AG10803 (cell line): ENCODE measurements at regions not wholly inside any gene's neighbourhood (a gene's known extent, or its start where the extent isn't known, plus 50 kb on each side); places are given as distances from the start of the nearest gene placed in this dataset.
A peak's percentile ranks its signal among the peaks of the same experiment; 100 is the strongest.

Experiments
- DNase-seq: peaks from one replicate; pipeline ENCODE4 v3.0.0; 2010; ENCODE audit warnings: low read depth
- H3K4me3 ChIP-seq: 2 replicates; pipeline ENCODE4 v1.5.1; 2011; ENCODE audit warnings: mild to moderate bottlenecking, low read length, control low read depth
- CTCF ChIP-seq: conservative IDR thresholded peaks from 2 replicates; pipeline ENCODE4 v1.5.1; 2011; ENCODE audit warnings: mild to moderate bottlenecking, low read length, control low read depth, inconsistent platforms

GRCh38 chr5:168020542-168021294 is 270.7 kb upstream of the WWC1 start:
- TF ChIP-seq CTCF = peak; percentile 37
- no peak for DNase-seq
- H3K4me3 ChIP-seq = no peak overlapping the region

- 0 out of 2 replicates have a peak overlapping the region, but pooled peaks have one; percentile 4 for H3K4me3 ChIP-seq
- no peak for TF ChIP-seq CTCF
- DNase-seq = no peak
These were observed 268.8 kb upstream of the WWC1 start for GRCh38 chr5:168022446-168023169.

GRCh38 chr5:168023191-168023590 is 268.3 kb upstream of the WWC1 start:
- peak; percentile 75 for DNase-seq
- TF ChIP-seq CTCF = no peak
- no peak overlapping the region for H3K4me3 ChIP-seq

GRCh38 chr5:168024306-168024705 is 267.1 kb upstream of the WWC1 start:
- H3K4me3 ChIP-seq = no peak overlapping the region
- no peak for TF ChIP-seq CTCF
- DNase-seq = no peak

- TF ChIP-seq CTCF = no peak
- DNase-seq = no peak
- no peak overlapping the region for H3K4me3 ChIP-seq
These were observed 264.4 kb upstream of the WWC1 start for GRCh38 chr5:168027007-168027406.

- H3K4me3 ChIP-seq = no peak overlapping the region
- no peak for DNase-seq
- no peak for TF ChIP-seq CTCF
These were observed 260.5 kb upstream of the WWC1 start for GRCh38 chr5:168030912-168031311.

GRCh38 chr5:168031614-168032013 is 259.8 kb upstream of the WWC1 start:
- no peak for DNase-seq
- TF ChIP-seq CTCF = no peak
- no peak overlapping the region for H3K4me3 ChIP-seq
